GM23248 (cell line): ENCODE measurements at regions not wholly inside any gene's neighbourhood (a gene's known extent, or its start where the extent isn't known, plus 50 kb on each side); places are given as distances from the start of the nearest gene placed in this dataset.

Source experiments
- DNase-seq: peaks from one replicate; pipeline ENCODE4 v3.0.0-alpha.2; 2015
- H2AFZ ChIP-seq: fragments of 200-600 bp; sonication (generic); 2 replicates; pipeline ENCODE4 v1.6.1; 2016; ENCODE audit warnings: antibody characterized with exemption
- H3F3A ChIP-seq: fragments of 200-600 bp; sonication (generic); 2 replicates; pipeline ENCODE4 v1.6.1; 2016; ENCODE audit warnings: mild to moderate bottlenecking, antibody characterized with exemption, mixed run types; ENCODE audit not compliant: insufficient read depth
- H3K27ac ChIP-seq: fragments of 200-600 bp; sonication (generic); 2 replicates; pipeline ENCODE4 v1.5.1; 2016; ENCODE audit warnings: mild to moderate bottlenecking
- H3K27me3 ChIP-seq: fragments of 200-600 bp; sonication (generic); replicated peaks from 2 replicates; pipeline ENCODE4 v1.6.1; 2016; ENCODE audit warnings: mild to moderate bottlenecking; ENCODE audit not compliant: insufficient read depth
- H3K36me3 ChIP-seq: fragments of 200-600 bp; sonication (generic); 2 replicates; pipeline ENCODE4 v1.6.1; 2016; ENCODE audit warnings: low read depth, mild to moderate bottlenecking
- H3K4me1 ChIP-seq: fragments of 200-600 bp; sonication (generic); 2 replicates; pipeline ENCODE4 v1.6.1; 2016; ENCODE audit warnings: mild to moderate bottlenecking; ENCODE audit not compliant: insufficient read depth
- H3K4me2 ChIP-seq: fragments of 200-600 bp; sonication (generic); one replicate; pipeline ENCODE4 v1.6.1; 2016; ENCODE audit warnings: mild to moderate bottlenecking; ENCODE audit not compliant: unreplicated experiment
- H3K4me3 ChIP-seq: fragments of 200-600 bp; sonication (generic); 2 replicates; pipeline ENCODE4 v1.5.1; 2016; ENCODE audit warnings: mild to moderate bottlenecking
- H3K79me2 ChIP-seq: fragments of 200-600 bp; sonication (generic); 2 replicates; pipeline ENCODE4 v1.6.1; 2016; ENCODE audit warnings: mild to moderate bottlenecking; ENCODE audit not compliant: insufficient read depth
- H3K9ac ChIP-seq: fragments of 200-600 bp; sonication (generic); 2 replicates; pipeline ENCODE4 v1.6.1; 2016; ENCODE audit warnings: mild to moderate bottlenecking
- H3K9me2 ChIP-seq: fragments of 200-600 bp; sonication (generic); 2 replicates; pipeline ENCODE4 v1.6.1; 2016; ENCODE audit warnings: mixed run types, mild to moderate bottlenecking, moderate library complexity; ENCODE audit not compliant: insufficient read depth
- H3K9me3 ChIP-seq: fragments of 200-600 bp; sonication (generic); one replicate; pipeline ENCODE4 v1.6.1; 2017; ENCODE audit warnings: low read depth
- H4K20me1 ChIP-seq: fragments of 200-600 bp; sonication (generic); 2 replicates; pipeline ENCODE4 v1.6.0; 2016; ENCODE audit not compliant: insufficient read depth
- EZH2 ChIP-seq: fragments of 200-600 bp; sonication (generic); IDR thresholded peaks from 2 replicates; pipeline ENCODE4 v1.6.1; 2018; ENCODE audit warnings: antibody characterized with exemption, mild to moderate bottlenecking; ENCODE audit not compliant: insufficient read depth, poor library complexity, severe bottlenecking
- EZH2phosphoT487 ChIP-seq: fragments of 200-600 bp; sonication (generic); IDR thresholded peaks from 2 replicates; pipeline ENCODE4 v1.6.1; 2018; ENCODE audit warnings: antibody characterized with exemption, moderate library complexity, mild to moderate bottlenecking, low read depth; ENCODE audit not compliant: insufficient read depth
- WGBS, 2 experiments: methylation state at CpG; one replicate each; pipeline ENCODE4 v1.1.6; 2015 to 2017; ENCODE audit warnings: low lambda C conversion rate in 2 of 2, low coverage in 1 of 2; ENCODE audit errors: missing lambda C conversion rate in 2 of 2; 5-methylcytosine and 5-hydroxymethylcytosine counted together
- in situ Hi-C: fragments of 300-500 bp; cut with MboI; formaldehyde crosslinking; loops from 2 replicates; pipeline ENCODE4 v1.15.0; 2020

DNA sequence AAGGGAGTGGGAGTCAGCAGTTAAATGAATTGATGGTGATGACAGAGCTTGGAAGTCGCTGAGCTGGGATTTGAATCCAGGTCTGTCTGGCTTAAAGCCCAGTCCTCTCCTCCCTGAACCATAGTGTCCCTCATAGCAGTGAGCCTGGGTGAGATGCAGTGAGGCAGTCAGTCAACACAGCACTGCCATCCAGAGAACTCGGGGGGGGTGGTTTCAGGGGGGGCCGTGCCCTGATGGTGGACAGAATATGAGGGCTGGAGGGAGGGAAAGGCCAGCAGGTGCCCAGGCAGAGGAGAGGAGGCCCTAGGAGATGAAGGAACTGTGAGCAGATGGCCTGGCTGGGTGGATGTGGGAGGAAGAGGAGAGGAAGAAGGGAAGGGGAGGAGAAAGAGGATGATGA, 405.6 kb downstream of the PTPRU start:
- Histone ChIP-seq H3K4me3 (no peak overlapping the region), H3K27ac (no peak overlapping the region), H3K4me2 (no peak overlapping the region), H3K9me3 (no peaks in the 10 kb centered on the region), H3K36me3 (no peaks in the 10 kb centered on the region), H3K4me1 (peaks cover 10% of the 10 kb centered on the region), H2AFZ (no peak overlapping the region), H3K79me2 (no peaks in the 10 kb centered on the region), H3F3A (no peaks in the 10 kb centered on the region), H3K9ac (no peak overlapping the region), H3K27me3 (no peaks in the 10 kb centered on the region), H4K20me1 (no peaks in the 10 kb centered on the region), H3K9me2 (no peaks in the 10 kb centered on the region)
- DNase-seq, result no peak
- 54 to 85% methylated on average over 1 to 3 of the region's 3 CpGs for WGBS, 2 experiments
- in situ Hi-C loops, result no loop called here
- no peak for TF ChIP-seq EZH2
- TF ChIP-seq EZH2phosphoT487, result no peak

DNA sequence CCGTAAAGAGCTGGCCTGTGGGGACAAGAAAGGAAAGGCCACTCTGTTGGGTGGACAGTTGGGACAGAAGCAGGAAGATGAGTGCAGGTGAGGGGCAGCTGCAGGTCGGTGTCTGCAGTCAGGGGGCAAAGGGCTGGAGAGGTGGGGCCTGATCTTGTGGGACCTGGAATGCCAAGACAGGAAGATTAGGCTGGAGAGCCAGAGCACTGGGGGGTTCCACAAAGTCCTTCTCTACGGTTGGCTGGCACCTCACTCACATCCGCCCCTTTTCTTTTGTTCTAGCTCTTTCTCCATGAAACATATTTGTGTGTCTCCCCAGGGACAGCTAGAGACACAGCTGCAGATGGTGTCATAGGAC, 404.1 kb downstream of the PTPRU start:
- Histone ChIP-seq H4K20me1 (no peaks in the 10 kb centered on the region), H3K27me3 (no peaks in the 10 kb centered on the region), H3K9me2 (no peaks in the 10 kb centered on the region), H3K79me2 (no peaks in the 10 kb centered on the region), H3K4me3 (no peak overlapping the region), H3K9me3 (no peaks in the 10 kb centered on the region), H3K4me2 (peak overlapping the region; percentile 56), H3K27ac (no peak overlapping the region), H3K9ac (no peak overlapping the region), H3K36me3 (no peaks in the 10 kb centered on the region), H3K4me1 (peaks cover 10% of the 10 kb centered on the region), H3F3A (no peaks in the 10 kb centered on the region), H2AFZ (no peak overlapping the region)
- DNase-seq, result no peak
- TF ChIP-seq EZH2, result no peak
- in situ Hi-C loops, result no loop called here
- 74% methylated on average over 4 of the region's 4 CpGs for WGBS, 2 experiments

DNA sequence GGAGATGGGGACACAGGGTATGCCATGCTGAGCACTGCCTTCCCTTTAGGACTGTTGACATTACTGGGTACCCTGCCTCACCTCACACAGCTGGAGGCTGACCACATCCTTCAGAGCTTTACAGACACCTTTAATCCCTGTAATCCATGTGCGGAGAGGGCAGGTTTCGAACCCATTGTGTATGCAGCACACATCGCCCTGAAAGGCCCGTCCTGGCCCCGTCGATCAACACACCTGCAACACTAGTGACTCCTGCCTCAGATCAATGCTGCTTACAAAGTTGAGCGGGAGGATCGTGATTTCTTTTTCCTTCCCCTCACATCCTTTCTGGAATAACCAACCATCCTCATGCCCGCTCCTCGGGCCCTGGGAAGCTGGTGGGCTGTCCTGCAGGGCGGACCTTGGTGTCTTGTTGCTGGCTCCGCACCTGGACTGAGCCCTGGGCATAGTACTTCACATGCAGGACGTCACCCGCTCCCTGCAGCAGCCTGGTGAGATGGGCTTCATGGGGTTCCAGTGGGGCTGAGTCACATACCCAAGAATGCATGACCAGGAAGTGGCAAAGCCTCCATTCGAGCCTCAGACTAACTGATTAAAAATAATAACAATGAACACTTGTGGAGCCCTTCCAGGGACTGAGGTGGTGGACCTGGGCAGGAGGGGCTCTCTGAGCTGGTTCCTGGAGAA, 403.6 kb downstream of the PTPRU start:
- H3K4me2 ChIP-seq, result peak overlapping the region; percentile 56
- H3K79me2 ChIP-seq, result no peaks in the 10 kb centered on the region
- H3K4me1 ChIP-seq, result peaks cover 10% of the 10 kb centered on the region
- no peak for TF ChIP-seq EZH2phosphoT487
- TF ChIP-seq EZH2, result no peak
- in situ Hi-C loops, result no loop called here
- H3K36me3 ChIP-seq, result no peaks in the 10 kb centered on the region
- H3K4me3 ChIP-seq, result no peak overlapping the region
- H3K9me3 ChIP-seq, result no peaks in the 10 kb centered on the region
- no peaks in the 10 kb centered on the region for H4K20me1 ChIP-seq
- no peaks in the 10 kb centered on the region for H3K27me3 ChIP-seq
- peak; percentile 82 for DNase-seq
- no peak overlapping the region for H2AFZ ChIP-seq
- no peaks in the 10 kb centered on the region for H3K9me2 ChIP-seq
- no peak overlapping the region for H3K9ac ChIP-seq
- no peaks in the 10 kb centered on the region for H3F3A ChIP-seq
- WGBS, 2 experiments, result 65 to 66% methylated on average over 15 of the region's 15 CpGs
- H3K27ac ChIP-seq, result no peak overlapping the region

DNA sequence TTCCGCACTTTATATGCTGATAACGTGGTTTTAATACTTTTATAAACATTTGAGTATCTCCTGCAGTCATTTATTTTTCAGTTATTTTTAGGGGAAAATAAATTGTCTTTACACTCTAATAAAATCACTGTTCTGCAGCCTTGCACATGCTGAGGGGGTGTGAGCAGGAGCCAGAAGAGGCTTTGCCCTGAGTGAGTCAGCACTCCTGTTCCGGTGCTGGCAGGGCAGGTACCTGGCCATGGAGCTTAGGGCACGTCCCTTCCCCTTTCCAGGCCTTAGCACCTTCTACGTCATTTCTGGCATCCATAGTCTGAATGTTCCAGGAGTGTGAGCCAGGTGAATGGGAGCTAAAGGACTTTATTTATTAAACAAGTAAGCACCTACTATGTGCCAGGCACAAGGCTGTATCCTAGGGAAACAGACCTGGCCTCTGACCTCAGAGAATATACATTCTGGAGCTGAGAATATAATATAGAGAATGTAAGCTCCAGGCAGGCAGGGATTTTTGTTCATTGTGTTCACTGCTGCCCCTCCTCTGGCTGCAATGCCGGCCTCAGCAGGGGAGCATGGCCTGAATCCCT, 402.9 kb downstream of the PTPRU start:
- no peak for DNase-seq
- WGBS, 2 experiments, result 67 to 68% methylated on average over 6 of the region's 6 CpGs
- no peak overlapping the region for H3K4me3 ChIP-seq

More for the DNA sequence above, 402.9 kb downstream of the PTPRU start:
- H3K9ac ChIP-seq, result no peak overlapping the region
- no peaks in the 10 kb centered on the region for H4K20me1 ChIP-seq
- TF ChIP-seq EZH2 (no peak), EZH2phosphoT487 (no peak)
- no peaks in the 10 kb centered on the region for H3K36me3 ChIP-seq
- no peaks in the 10 kb centered on the region for H3K9me3 ChIP-seq
- in situ Hi-C loops, result no loop called here
- H3K4me2 ChIP-seq, result no peak overlapping the region
- no peaks in the 10 kb centered on the region for H3K9me2 ChIP-seq
- no peak overlapping the region for H2AFZ ChIP-seq
- H3K27ac ChIP-seq, result no peak overlapping the region
- H3K79me2 ChIP-seq, result no peaks in the 10 kb centered on the region
- peaks cover 10% of the 10 kb centered on the region for H3K4me1 ChIP-seq
- H3F3A ChIP-seq, result no peaks in the 10 kb centered on the region
- H3K27me3 ChIP-seq, result no peaks in the 10 kb centered on the region; the same call in 1 of the 2 replicates
